ENCODE measurements at regions not wholly inside any gene's neighbourhood (a gene's known extent, or its start where the extent isn't known, plus 50 kb on each side); places are given as distances from the start of the nearest gene placed in this dataset.

- DNase-seq (ENCODE audit: low read depth in 2 of 2) = no peak
These were observed 410.4 kb downstream of the SHQ1 start for GRCh38 chr3:72437661-72438406.

- DNase-seq (ENCODE audit: low read depth in 2 of 2) = no peak
These were observed 411.2 kb downstream of the SHQ1 start for GRCh38 chr3:72436863-72437592.

- no peak for DNase-seq (ENCODE audit: low read depth in 2 of 2)
These were observed 413.9 kb downstream of the SHQ1 start for GRCh38 chr3:72434296-72434695.

GRCh38 chr3:72432246-72432645, 416.0 kb downstream of the SHQ1 start:
- no peak for DNase-seq (ENCODE audit: low read depth in 2 of 2)

GRCh38 chr3:72429589-72430353, 418.5 kb downstream of the SHQ1 start:
- no peak for DNase-seq (ENCODE audit: low read depth in 2 of 2)

- no peak for DNase-seq (ENCODE audit: low read depth in 2 of 2)
These were observed 419.4 kb downstream of the SHQ1 start for GRCh38 chr3:72428803-72429202.

- no peak for DNase-seq (ENCODE audit: low read depth in 2 of 2)
These were observed 420.6 kb downstream of the SHQ1 start for GRCh38 chr3:72427624-72428023.

GRCh38 chr3:72426618-72427397, 421.4 kb downstream of the SHQ1 start:
- DNase-seq (ENCODE audit: low read depth in 2 of 2) = no peak

- DNase-seq (ENCODE audit: low read depth in 2 of 2) = no peak
These were observed 424.6 kb downstream of the SHQ1 start for GRCh38 chr3:72423643-72424042.

- DNase-seq (ENCODE audit: low read depth in 2 of 2) = no peak
These were observed 426.5 kb downstream of the SHQ1 start for GRCh38 chr3:72421786-72422185.

GRCh38 chr3:72421126-72421525, 427.1 kb downstream of the SHQ1 start:
- DNase-seq (ENCODE audit: low read depth in 2 of 2) = no peak

- no peak for DNase-seq (ENCODE audit: low read depth in 2 of 2)
These were observed 429.4 kb downstream of the SHQ1 start for GRCh38 chr3:72418856-72419255.

GRCh38 chr3:72418244-72418643, 430.0 kb downstream of the SHQ1 start:
- no peak for DNase-seq (ENCODE audit: low read depth in 2 of 2)

- no peak for DNase-seq (ENCODE audit: low read depth in 2 of 2)
These were observed 433.7 kb downstream of the SHQ1 start for GRCh38 chr3:72414481-72415016.

GRCh38 chr3:72413228-72413627, 435.0 kb downstream of the SHQ1 start:
- no peak for DNase-seq (ENCODE audit: low read depth in 2 of 2)

- no peak for DNase-seq (ENCODE audit: low read depth in 2 of 2)
These were observed 435.8 kb downstream of the SHQ1 start for GRCh38 chr3:72412340-72412956.

- no peak for DNase-seq (ENCODE audit: low read depth in 2 of 2)
These were observed 436.4 kb downstream of the SHQ1 start for GRCh38 chr3:72411843-72412242.

GRCh38 chr3:72411126-72411525, 437.1 kb downstream of the SHQ1 start:
- DNase-seq (ENCODE audit: low read depth in 2 of 2) = no peak

GRCh38 chr3:72408983-72409779, 439.1 kb downstream of the SHQ1 start:
- no peak for DNase-seq (ENCODE audit: low read depth in 2 of 2)

- DNase-seq (ENCODE audit: low read depth in 2 of 2) = no peak
These were observed 440.5 kb downstream of the SHQ1 start for GRCh38 chr3:72407766-72408165.

All from stimulated activated CD8-positive, alpha-beta memory T cell treated with anti-CD3 and anti-CD28 coated beads, Interleukin-7, amount 100 ng/mL, for 4 hours (primary cell).